HG03039 (cell line): ENCODE measurements at regions not wholly inside any gene's neighbourhood (a gene's known extent, or its start where the extent isn't known, plus 50 kb on each side); places are given as distances from the start of the nearest gene placed in this dataset.

Source experiments
- ATAC-seq: cut with Tn5 transposase; IDR thresholded peaks from one replicate; pipeline ENCODE4 v1.9.1; 2021; ENCODE audit warnings: mild to moderate bottlenecking, moderate library complexity; ENCODE audit not compliant: unreplicated experiment

- no peak for ATAC-seq
These were observed 142.5 kb upstream of the FERMT1 start for GRCh38 chr20:6265204-6265904.

- no peak for ATAC-seq
These were observed 130.6 kb upstream of the FERMT1 start for GRCh38 chr20:6253396-6253795.

- ATAC-seq, result no peak
These were observed 122.6 kb upstream of the FERMT1 start for GRCh38 chr20:6245436-6245835.

GRCh38 chr20:6241591-6241990 is 118.8 kb upstream of the FERMT1 start:
- ATAC-seq, result no peak

GRCh38 chr20:6240059-6240458 is 117.2 kb upstream of the FERMT1 start:
- no peak for ATAC-seq

- ATAC-seq, result no peak
These were observed 115.6 kb upstream of the FERMT1 start for GRCh38 chr20:6238421-6238820.

GRCh38 chr20:6235510-6235909 is 112.7 kb upstream of the FERMT1 start:
- ATAC-seq, result no peak

- ATAC-seq, result no peak
These were observed 109.6 kb upstream of the FERMT1 start for GRCh38 chr20:6232436-6232835.

GRCh38 chr20:6231556-6231955 is 108.7 kb upstream of the FERMT1 start:
- ATAC-seq, result no peak

GRCh38 chr20:6228302-6228843 is 105.5 kb upstream of the FERMT1 start:
- no peak for ATAC-seq

- no peak for ATAC-seq
These were observed 90.5 kb upstream of the FERMT1 start for GRCh38 chr20:6213311-6213710.

GRCh38 chr20:6212903-6213302 is 90.1 kb upstream of the FERMT1 start:
- ATAC-seq, result no peak

- ATAC-seq, result no peak
These were observed 86.3 kb upstream of the FERMT1 start for GRCh38 chr20:6209093-6209492.

GRCh38 chr20:6200092-6200491 is 77.3 kb upstream of the FERMT1 start:
- ATAC-seq, result no peak

- ATAC-seq, result no peak
These were observed 62.4 kb upstream of the FERMT1 start for GRCh38 chr20:6185268-6185667.

GRCh38 chr20:6184086-6184485 is 61.3 kb upstream of the FERMT1 start:
- ATAC-seq, result no peak

- no peak for ATAC-seq
These were observed 57.7 kb upstream of the FERMT1 start for GRCh38 chr20:6180531-6180930.

GRCh38 chr20:6178537-6178936 is 55.7 kb upstream of the FERMT1 start:
- ATAC-seq, result no peak

GRCh38 chr20:6173481-6173880 is 50.7 kb upstream of the FERMT1 start:
- no peak for ATAC-seq
